ENCODE measurements at regions not wholly inside any gene's neighbourhood (a gene's known extent, or its start where the extent isn't known, plus 50 kb on each side); places are given as distances from the start of the nearest gene placed in this dataset.

DNA sequence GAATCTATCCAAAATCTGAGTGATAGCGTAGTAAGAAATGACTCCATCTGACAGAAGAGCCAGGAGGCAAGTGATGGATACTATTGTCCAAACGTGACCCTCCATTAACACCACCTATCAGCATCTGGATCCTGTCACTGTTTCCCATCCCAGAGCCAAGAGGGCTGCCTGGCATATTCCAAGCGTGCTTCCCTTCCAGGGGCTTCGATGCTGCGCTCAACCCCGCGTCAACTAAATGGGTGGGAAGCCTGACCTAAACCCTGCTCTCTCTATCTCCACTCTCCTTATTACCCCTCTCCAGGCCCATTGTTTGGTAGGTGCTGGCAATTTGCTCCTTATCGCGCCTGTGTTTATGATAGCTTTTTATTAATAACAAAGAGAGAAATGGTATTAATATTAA lies 83.2 kb downstream of the NR2F2 start:
- TF ChIP-seq CTCF (IDR thresholded peaks at IDR 0.05; ENCODE audit: low read depth, low read length, missing control alignments) = no peak
- DNase-seq (ENCODE audit: extremely low read depth, low read depth) = no peak
- no peak overlapping the region for H3K4me3 ChIP-seq (replicated peaks; ENCODE audit: low read depth, low read length)

- no peak for DNase-seq (ENCODE audit: extremely low read depth, low read depth)
- no peak for TF ChIP-seq CTCF (IDR thresholded peaks at IDR 0.05; ENCODE audit: low read depth, low read length, missing control alignments)
Observed at GRCh38 chr15:96414875-96415274, 84.4 kb downstream of the NR2F2 start.

GRCh38 chr15:96415513-96416217 lies 85.2 kb downstream of the NR2F2 start:
- no peak for DNase-seq (ENCODE audit: extremely low read depth, low read depth)
- no peak for TF ChIP-seq CTCF (IDR thresholded peaks at IDR 0.05; ENCODE audit: low read depth, low read length, missing control alignments)
- no peak overlapping the region for H3K4me3 ChIP-seq (replicated peaks; ENCODE audit: low read depth, low read length)

More at GRCh38 chr15:96414875-96415274, 84.4 kb downstream of the NR2F2 start:
- no peak overlapping the region for H3K4me3 ChIP-seq (replicated peaks; ENCODE audit: low read depth, low read length)

- no peak for TF ChIP-seq CTCF (IDR thresholded peaks at IDR 0.05; ENCODE audit: low read depth, low read length, missing control alignments)
- no peak overlapping the region for H3K4me3 ChIP-seq (replicated peaks; ENCODE audit: low read depth, low read length)
- DNase-seq (ENCODE audit: extremely low read depth, low read depth) = no peak
Observed at GRCh38 chr15:96416218-96416933, 85.9 kb downstream of the NR2F2 start.

GRCh38 chr15:96416934-96417759 lies 86.6 kb downstream of the NR2F2 start:
- TF ChIP-seq CTCF (IDR thresholded peaks at IDR 0.05; ENCODE audit: low read depth, low read length, missing control alignments) = no peak
- DNase-seq (ENCODE audit: extremely low read depth, low read depth) = no peak
- H3K4me3 ChIP-seq (replicated peaks; ENCODE audit: low read depth, low read length) = no peak overlapping the region

- TF ChIP-seq CTCF (IDR thresholded peaks at IDR 0.05; ENCODE audit: low read depth, low read length, missing control alignments) = no peak
- DNase-seq (ENCODE audit: extremely low read depth, low read depth) = no peak
- no peak overlapping the region for H3K4me3 ChIP-seq (replicated peaks; ENCODE audit: low read depth, low read length)
Observed at GRCh38 chr15:96417760-96418130, 87.2 kb downstream of the NR2F2 start.

Measured in HFF-Myc (cell line).